SW480 (cell line): ENCODE measurements at regions not wholly inside any gene's neighbourhood (a gene's known extent, or its start where the extent isn't known, plus 50 kb on each side); places are given as distances from the start of the nearest gene placed in this dataset.
A peak's percentile ranks its signal among the peaks of the same experiment; 100 is the strongest.

Source experiments
- DNase-seq: peaks from one replicate; pipeline ENCODE4 v3.0.0-alpha.2; 2016; ENCODE audit warnings: low spot score

- DNase-seq = no peak
Observed at GRCh38 chr3:28099296-28099695, 142.1 kb upstream of the CMC1 start.

- no peak for DNase-seq
Observed at GRCh38 chr3:28101705-28102104, 139.7 kb upstream of the CMC1 start.

GRCh38 chr3:28103861-28104260, 137.6 kb upstream of the CMC1 start:
- DNase-seq = no peak

DNA sequence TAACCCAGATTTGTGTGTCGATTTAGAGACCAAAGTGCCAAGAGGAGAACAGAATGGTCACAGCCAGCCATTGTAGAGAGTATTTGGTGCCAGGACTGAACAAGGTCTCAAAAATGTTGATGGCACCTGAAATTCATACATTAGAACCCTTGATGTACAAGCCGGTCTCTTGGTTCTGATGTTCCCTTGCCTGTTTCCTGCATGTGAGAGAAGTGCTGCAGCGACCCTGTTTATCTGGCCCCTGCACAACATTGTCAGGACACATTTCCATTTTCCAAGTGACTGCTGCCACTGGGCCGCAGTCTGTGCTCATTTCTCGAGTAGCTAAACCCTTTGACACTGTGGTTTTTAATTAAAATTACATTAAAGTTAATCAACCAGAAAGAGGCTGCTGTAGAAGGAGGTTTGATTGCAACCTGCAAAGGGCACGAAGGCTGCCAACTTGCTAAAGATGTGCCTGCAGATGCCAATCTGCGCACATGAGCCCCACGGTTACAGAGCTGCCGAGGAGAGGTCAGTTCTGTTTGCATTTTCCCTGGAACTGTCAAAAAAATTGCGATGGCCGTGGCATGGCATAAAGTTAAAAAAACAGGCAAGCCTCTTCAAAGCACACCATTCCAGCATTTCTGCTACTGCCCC, 136.4 kb upstream of the CMC1 start:
- no peak for DNase-seq

DNA sequence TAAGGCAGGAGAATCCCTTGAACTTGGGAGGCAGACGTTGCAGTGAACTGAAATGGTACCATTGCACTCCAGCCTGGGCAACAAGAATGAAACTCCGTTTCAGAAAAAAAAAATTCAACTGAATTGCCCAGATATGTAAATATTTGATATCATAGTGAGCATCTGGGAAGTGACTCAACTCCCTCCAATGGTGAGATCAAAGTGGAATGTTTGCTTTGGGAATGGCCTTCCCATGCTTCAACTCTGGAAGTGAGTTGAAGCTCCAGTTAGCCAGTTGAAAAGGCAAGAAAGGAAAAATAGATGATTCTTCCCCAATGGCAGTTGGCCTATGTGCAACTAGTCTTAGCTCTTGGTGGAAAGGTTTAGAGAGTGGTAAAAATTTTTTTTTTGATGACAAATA, 131.6 kb upstream of the CMC1 start:
- no peak for DNase-seq

- DNase-seq = no peak
Observed at GRCh38 chr3:28110869-28111268, 130.6 kb upstream of the CMC1 start.

- no peak for DNase-seq
Observed at GRCh38 chr3:28114893-28115292, 126.5 kb upstream of the CMC1 start.

DNA sequence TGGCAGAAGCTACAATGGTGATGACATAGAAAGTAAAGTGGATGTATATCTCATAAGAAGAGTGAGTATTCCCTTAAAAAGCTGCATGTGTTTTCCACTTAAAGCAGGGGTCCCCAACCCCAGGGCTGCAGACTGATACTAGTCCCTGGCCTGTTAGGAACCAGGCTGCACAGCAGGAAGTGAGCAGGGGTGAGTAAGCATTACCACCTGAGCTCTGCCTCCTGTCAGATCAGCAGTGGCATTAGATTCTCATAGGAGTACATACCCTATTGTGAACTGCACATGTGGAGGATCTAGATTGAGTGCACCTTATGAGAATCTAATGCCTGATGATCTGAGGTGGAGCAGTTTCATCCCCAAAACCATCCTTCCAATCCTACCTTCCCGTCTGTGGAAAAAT, 126.1 kb upstream of the CMC1 start:
- DNase-seq = no peak

GRCh38 chr3:28117598-28117997, 123.8 kb upstream of the CMC1 start:
- no peak for DNase-seq

- DNase-seq = no peak
Observed at GRCh38 chr3:28118087-28118486, 123.3 kb upstream of the CMC1 start.

DNA sequence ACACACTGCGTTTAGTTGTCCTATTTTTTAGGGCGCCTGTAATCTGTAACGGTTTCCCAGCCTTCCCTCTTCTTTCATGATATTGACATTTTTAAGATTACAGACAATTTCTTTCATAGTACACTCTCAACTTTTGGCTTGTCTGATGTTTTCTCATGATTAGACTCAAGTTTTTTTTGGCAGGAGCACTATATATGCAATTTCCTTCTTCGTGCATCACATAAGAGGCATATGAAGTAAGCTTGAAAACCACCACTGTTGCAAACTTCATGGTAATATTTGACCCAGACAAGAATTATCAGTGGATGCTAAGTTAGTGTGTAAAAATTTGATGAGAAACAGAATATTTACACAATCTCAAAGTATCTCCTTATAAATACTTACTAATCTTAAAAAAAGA, 119.2 kb upstream of the CMC1 start:
- DNase-seq = no peak

DNA sequence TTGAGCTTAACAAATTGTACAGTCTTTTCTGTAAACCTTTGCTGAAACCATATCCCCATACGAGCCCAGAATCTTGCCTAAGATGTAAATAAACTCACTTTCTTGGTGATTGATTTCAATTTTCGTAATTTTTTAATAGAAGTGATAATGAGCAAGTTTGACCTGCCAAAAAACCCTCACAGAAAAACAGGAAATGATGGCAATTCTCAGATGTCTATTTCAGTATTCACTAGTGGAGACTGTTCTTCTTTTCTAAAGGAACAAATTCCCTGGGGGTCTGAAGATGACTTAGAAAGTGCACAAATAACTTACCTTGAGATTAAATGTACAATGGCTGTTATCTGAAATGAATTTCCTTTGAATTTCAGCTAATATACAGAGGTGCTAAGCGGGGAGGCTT, 116.5 kb upstream of the CMC1 start:
- DNase-seq = no peak

DNA sequence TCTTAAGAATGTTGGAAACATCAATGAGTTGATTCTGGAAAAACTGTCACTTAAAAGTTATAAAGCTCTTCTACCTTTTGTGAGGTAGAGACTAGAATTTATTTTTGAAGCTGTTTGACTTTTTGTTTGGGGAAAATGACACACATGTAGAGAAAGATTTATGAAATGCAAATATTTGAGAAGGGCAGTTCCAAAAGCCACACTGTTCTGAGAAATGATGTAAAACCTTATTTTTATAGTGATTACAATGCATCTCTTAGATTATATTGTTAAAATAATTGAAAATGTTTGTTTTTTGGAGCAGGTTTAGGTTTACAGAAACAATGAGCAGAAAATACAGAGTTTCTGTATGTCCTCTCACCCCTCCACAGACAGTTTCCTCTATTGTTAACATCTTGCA, 116.1 kb upstream of the CMC1 start:
- no peak for DNase-seq

DNA sequence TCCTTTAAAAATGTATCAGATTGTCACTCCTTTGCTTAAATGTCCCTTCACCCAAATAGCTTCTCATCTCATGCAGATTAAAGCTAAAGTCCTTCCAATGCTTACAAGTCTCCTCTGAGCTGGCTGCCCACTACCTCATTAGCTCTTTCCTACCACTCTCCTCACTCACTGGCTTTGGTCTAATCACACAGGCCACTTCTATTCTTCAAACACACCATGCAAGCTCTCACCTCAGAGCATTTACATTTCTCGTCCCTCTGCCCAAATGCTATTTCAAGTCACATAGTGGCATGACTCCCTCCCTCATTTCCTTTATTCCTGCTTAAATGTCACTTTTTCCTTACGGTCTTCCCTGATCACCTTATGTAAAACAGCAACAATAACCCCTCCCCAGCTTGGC, 110.6 kb upstream of the CMC1 start:
- no peak for DNase-seq

DNA sequence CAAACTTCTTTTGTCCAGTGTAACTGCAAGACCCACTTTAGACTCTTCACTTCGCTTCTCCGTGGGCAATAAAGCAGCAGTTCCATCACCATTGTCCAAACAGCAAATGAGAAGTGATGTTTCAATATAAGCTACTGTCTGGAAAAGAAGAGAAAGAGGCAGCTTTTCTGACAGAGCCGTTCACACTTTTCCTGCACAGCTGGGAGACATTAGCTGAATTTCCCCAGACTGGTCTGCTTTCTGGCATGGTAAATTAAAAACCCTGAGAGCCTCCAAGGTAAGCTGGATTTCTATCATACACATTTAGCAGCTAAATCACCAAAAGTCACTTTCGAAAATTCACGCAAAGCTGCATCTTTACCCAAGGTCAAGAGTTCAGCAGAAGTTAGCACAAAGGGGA, 108.5 kb upstream of the CMC1 start:
- DNase-seq = no peak

GRCh38 chr3:28134198-28134597, 107.2 kb upstream of the CMC1 start:
- no peak for DNase-seq

- peak; percentile 41 for DNase-seq
Observed at GRCh38 chr3:28134792-28135375, 106.5 kb upstream of the CMC1 start.

DNA sequence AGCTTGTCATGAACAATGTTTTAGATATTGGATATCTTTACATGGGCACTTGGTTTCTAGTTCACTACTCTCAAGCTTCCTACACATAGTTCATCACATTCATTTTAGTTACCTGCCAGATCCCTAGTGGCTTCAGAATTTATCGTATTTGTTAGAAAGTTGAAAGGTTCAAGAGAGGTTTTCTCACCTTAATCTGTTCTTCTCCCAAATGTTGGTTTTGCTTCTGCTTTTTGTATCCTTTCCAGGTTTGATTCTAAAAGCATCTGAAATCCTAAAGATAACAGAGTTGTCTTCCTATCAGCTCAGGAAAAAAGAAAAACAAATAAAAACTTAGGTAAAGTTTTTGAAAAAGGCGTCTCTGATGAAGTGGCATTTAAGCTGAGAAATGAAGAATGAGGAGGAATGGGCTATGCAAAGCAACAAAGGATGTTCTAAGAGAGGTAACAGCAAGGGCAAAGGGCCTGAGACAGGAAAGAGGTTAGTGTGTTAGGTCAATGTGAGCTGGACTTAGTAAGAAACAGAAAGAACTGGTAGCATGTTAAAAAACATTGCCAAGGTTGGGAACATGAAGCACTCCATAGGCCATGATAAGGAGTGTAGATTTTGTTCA, 104.7 kb upstream of the CMC1 start:
- DNase-seq = no peak

GRCh38 chr3:28138043-28138610, 103.3 kb upstream of the CMC1 start:
- no peak for DNase-seq

DNA sequence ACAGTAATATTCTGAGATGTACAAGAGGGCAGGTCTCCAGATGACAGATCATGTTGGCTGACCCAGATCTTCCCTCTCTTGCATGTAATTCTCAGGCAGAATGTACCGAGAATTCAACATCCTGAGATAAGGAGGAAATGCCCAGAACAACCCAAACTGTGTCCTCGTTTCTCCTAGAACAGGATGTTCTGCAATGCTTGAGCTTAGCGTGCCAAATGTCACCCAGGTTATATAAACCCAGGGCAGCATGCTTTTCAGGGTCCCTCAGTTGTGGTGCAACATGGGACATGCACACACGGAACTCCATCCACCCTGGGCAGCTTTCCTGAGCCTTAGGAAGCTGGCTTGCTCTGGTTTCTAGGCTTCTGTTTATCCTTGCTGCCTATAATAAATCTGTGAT, 102.1 kb upstream of the CMC1 start:
- DNase-seq = no peak

GRCh38 chr3:28139967-28140634, 101.3 kb upstream of the CMC1 start:
- DNase-seq = no peak

DNA sequence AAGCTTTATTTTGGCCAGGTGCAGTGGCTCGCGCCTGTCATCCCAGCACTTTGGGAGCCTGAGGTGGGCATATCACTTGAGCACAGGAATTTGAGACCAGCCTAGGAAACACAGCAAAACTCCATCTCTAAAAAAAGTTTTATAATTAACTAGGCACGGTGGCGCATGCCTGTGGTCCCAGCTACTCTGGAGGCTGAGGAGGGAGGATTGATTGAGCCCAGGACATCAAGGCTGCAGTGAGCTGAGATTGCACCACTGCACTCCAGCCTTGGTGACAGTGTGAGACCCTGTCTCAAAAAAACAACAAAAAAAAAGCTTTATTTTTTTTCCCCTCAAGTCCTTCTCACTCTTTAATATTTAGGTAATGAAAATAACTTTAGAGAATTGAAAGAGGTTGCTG, 100.8 kb upstream of the CMC1 start:
- DNase-seq = no peak

DNA sequence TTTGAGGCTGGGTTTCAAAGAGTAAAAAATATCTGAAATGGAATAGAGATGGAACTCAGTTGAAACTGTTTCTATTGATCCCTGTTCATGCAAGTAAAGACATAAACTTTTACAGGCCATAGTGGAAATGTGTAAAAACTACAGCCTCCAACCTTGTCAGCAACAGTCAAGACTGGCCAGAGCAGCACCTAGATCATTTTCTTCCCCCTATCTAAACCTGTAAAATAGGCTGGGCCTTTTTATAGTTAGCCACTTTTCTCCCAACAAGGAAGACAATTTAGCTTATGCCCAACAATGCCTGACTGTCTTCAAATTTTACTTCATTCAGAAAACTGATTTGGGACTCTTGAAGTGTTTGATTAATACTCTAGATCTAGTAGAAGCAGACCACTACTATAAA, 91.5 kb upstream of the CMC1 start:
- no peak for DNase-seq
